LoVo (cell line): ENCODE measurements at regions not wholly inside any gene's neighbourhood (a gene's known extent, or its start where the extent isn't known, plus 50 kb on each side); places are given as distances from the start of the nearest gene placed in this dataset.

Experiments used
- DNase-seq: peaks from one replicate; pipeline ENCODE4 v3.0.0-alpha.2; 2016; ENCODE audit warnings: low spot score

DNA sequence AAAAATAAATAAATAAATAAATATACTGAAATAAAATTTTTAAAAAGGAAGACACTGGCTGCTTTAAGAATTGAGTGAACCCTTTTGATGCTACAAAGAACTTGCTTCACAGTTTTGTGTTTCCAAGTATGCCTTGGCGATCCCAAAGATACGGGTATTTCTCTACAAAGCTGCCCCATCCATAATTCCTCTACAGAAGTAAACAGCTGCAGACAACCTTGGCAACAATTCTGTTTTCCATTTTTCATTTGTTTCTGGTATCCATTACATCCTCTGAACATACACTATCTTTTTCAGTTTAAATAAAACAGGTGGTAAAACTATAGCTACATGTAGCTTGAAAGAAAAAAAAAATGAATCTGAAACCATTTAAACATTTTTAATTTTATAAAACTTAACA lies 552.8 kb upstream of the KLHL29 start:
- no peak for DNase-seq

DNA sequence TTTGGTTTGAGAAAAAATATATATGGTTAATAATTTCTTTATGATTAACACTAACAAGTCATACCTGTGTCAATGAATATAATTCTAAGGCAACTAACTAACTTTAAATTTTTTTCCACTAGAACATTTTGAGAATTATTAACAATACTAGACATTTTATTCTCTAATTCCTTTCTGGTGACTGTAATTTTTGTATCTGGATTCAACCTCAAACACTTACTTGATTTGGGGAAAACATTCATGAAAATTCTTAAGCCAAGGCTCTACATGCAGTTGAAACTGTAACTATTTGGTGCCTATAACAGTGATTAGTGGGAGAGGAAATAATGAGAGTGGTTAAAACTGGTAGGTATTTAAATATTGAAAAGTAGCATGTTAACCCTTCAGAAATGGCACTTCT lies 546.5 kb upstream of the KLHL29 start:
- DNase-seq: no peak

GRCh38 chr2:22842205-22842869 lies 542.6 kb upstream of the KLHL29 start:
- no peak for DNase-seq

DNA sequence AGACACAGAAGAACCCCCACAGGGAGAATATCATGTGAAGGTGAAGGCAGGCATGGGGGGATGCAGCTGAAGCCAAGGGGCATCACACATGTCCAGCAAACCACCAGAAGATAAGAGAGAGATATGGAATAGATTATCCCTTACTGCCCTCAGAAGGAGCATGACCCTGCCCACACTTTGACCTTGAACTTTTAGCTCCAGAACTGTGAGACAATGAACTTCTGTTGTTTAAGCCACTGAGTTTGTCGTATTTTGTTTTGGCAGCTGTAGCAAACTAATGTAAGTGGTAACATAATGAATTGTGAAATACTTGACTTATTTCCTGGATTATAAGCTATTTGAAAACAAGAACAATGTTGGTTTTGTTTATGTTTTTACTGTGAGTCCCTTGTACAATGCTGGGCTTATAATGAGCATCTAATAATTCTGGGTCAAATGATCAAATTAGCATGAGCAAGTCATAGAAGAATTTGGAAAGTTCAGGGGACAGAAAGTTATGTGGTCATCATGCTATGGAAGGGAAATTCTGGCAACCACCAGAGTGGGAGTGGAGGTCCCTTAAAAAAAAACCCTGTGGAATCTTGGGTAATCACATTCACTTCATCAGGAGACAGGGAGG lies 541.0 kb upstream of the KLHL29 start:
- DNase-seq: no peak

- DNase-seq: no peak
These were observed 534.7 kb upstream of the KLHL29 start for GRCh38 chr2:22850310-22850709.

GRCh38 chr2:22854588-22854987 lies 530.4 kb upstream of the KLHL29 start:
- DNase-seq: no peak

GRCh38 chr2:22855081-22855480 lies 529.9 kb upstream of the KLHL29 start:
- no peak for DNase-seq

GRCh38 chr2:22855761-22856184 lies 529.2 kb upstream of the KLHL29 start:
- DNase-seq: no peak

GRCh38 chr2:22867973-22868372 lies 517.0 kb upstream of the KLHL29 start:
- no peak for DNase-seq

- no peak for DNase-seq
These were observed 506.9 kb upstream of the KLHL29 start for GRCh38 chr2:22878121-22878520.

DNA sequence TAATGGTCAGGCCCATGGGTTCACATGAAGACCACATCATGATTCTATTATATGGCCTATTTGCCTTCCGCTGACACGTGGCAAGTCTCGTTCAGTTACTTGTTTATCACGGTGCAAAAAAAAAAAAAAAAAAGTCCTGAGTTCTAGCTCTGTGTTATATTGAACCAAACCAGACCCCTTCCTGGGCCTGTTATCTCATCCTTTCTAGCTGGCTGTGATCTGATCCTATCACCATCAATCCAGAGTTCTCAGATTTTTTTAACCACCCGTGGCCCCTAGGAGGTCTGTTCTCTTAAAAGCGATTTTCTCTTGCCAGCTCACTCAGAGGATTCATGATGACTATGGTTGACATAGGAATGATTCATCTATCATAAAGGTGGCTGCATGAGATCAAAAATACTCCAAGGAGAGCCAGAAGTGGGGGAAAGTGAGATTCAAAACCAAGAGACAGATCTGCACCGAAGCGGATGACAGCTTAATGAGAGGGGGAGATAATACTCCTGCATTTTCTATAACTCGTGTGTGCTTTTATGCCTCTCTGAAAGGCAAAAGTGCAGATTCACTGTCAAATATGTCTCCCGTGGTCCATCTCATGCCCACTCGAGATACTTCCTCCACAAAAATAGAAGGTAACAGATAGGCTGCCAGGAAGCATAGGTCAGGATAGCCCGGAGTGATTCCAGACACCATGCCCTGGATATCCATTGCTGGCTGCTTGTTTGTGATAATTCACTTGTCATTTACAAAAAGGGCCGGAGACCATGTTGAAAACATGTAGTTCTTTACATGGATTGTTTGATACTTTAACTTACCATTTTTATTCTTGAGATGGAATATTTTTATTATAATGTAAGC lies 505.7 kb upstream of the KLHL29 start:
- DNase-seq: no peak

DNA sequence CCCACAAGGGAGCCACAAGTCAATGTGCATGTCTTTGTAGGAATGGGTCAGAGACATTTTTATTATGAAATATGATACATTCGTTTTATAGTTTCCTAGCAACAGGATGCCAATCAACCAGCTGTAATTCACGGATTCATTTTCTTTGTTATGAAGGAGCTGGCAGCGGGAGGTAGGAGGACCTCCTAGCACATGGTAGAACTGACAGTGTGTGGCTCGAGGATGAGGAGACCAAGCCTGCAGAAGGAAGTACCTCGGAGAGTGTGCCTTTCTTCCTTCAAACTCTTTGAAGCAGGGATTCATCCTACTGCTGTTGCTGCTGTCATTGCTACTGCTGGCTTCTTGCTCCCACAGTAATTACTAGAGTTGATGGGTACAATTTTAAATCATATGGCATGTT lies 504.8 kb upstream of the KLHL29 start:
- no peak for DNase-seq

DNA sequence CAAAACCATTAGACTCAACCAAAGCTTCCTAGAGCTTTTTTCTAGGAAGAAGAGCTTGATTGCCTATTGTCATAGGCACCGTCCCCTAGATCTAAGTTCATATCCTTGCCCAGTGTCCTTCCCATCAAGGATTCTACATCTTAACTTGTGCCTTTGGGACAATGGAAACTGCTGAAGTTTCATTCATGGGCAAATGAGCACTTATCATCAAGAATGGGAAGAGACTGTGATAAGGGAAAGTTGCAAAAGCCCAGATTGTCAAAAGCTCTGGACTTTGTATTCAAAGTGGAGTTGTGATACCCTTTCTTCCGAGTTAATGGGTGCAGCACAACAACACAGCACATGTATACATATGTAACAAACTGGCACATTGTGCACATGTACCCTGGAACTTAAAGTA lies 503.0 kb upstream of the KLHL29 start:
- no peak for DNase-seq

GRCh38 chr2:22882643-22883042 lies 502.3 kb upstream of the KLHL29 start:
- DNase-seq: no peak

DNA sequence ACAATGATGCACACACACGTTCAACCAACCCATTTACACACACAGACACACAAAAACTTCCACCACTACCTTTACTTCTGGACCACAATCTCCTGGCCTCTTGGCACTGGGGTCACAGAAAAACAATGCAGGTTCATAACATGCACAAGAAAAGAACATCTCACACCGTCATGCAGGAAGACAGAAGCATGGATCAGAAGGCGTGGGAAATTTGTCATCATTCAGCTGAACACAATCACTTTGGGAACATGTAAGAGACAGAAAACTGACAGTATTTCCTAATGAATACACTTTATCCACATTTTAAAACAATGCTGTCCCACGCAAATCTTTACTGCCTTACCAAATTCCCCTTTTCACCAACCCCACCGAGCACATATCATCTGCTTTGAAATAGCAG lies 501.9 kb upstream of the KLHL29 start:
- no peak for DNase-seq

DNA sequence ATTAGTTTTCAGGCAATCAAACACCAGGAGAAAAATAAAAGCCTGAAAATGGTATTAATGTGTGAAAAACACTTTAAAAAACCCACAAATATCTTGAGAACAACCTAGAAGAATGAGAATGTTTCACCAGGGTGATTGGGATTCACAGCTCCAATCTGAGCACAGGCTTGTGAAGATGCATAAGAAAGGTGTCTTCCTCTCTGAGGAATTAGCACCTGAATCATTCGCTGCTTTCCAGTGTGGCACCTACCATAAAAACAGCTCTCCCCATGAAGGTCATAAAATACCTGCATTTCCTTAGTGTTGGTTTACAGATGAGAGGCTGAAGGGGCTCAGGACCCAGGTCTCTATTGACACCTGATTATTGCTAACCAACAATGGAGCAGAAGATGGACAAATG lies 499.7 kb upstream of the KLHL29 start:
- no peak for DNase-seq

DNA sequence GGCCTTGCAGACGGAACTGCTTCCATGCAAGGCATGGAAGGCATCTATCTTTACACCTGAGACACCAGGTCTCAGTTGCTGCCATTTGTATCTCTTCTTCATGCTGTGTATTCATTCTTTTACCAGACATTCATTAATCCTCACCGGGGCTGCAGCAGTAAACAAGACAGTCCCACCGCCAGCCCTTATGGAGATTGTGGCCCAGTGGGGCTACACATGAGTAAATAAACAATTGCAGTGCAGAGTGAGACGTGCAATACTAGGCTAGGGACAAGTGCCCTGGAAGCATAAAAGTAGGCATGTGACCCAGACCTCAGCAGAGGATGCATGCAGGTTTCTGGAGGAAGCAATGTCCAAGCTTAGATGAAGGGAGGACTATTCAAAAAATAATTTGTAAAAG lies 497.6 kb upstream of the KLHL29 start:
- no peak for DNase-seq

DNA sequence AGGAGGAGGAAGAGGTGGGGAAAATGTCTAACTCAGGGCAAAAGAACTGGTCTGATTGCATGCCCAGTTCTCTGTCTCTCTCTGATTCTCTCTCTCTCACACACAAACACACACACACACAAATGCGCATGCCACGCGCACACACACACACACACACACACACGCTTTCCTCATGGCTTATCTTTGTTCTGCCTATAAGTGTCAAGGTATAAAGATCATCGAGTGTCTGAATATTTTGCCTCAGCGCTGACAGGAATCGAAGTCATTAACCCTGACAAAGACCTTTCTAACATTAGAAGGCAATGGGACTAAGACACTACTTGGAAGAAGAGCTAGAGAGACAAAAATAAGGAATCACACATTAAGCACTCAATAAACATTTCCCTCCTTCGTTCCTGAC lies 497.1 kb upstream of the KLHL29 start:
- DNase-seq: no peak

GRCh38 chr2:22890132-22890531 lies 494.8 kb upstream of the KLHL29 start:
- no peak for DNase-seq

DNA sequence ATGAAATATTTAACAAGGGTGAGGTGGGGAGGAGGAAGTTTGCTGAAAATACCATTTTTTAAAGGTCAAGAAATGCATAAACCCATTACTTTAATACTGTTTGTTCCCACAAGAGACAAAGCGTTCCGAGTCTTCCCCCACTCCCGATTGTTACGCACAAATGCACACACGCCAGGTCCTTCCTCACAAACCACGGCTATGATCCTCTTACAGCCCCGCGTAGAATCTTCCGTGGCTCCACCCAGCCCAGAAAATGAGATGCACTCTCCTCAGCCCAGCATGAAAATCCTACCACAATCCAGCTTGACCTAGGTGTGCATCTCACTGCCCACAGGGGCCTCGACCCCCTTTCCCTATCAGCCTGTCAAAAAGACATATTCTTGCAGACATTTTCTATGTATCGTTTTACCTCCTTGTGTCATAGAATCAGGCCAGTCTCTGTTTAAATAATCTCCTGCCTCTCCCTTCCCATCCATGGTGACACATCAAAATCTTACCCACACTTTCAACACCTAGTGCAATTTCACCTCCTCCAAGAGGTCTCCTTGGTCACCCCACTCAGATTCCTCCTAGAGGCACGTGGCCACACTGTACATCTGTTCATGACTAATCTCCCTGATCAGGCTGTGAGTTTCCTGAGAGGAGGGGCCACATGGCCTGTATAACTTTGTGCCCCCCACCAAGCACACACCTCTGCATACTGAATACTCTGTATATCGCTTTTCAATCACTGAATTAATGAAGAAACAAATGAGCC lies 491.0 kb upstream of the KLHL29 start:
- DNase-seq: no peak

DNA sequence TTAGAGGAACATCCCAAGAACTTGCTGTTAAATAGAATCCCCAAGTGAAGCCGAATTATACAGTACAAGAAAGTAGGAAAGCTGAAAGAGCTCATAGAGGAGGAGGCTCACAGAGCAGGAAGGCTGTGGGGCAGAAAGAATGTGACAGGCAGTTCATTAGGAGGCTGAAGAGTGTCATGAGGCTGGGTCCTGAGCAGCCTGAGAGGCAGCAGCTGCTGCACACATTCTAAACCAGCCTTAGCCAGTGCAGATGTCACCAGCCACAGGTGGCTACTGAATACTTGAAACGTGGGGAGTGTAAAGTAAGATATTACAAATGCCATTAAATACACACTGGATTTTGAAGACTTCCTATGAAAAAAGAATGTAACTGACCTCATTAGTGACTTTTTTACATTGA lies 490.2 kb upstream of the KLHL29 start:
- no peak for DNase-seq

GRCh38 chr2:22897428-22897827 lies 487.6 kb upstream of the KLHL29 start:
- no peak for DNase-seq

- no peak for DNase-seq
These were observed 484.3 kb upstream of the KLHL29 start for GRCh38 chr2:22900674-22901073.
